T47D (cell line): ENCODE measurements at regions not wholly inside any gene's neighbourhood (a gene's known extent, or its start where the extent isn't known, plus 50 kb on each side); places are given as distances from the start of the nearest gene placed in this dataset.
"Not testable (repeated sequence)": the region's sequence is repeated elsewhere in the genome, so short reads cannot be mapped to it uniquely, and the experiment has no call there.

Experiments used
- DNase-seq, 2 experiments: peaks; one replicate each; pipeline versions ENCODE4 v3.0.0 to v3.0.0-alpha.2; 2011 to 2012; ENCODE audit warnings: low read depth in 1 of 2, low spot score in 1 of 2
- JUND ChIP-seq: IDR thresholded peaks from 2 replicates; pipeline ENCODE4 v1.6.1; 2012; ENCODE audit warnings: low read depth
- in situ Hi-C: cut with HindIII; loops from 2 replicates; pipeline ENCODE4 v1.10.0; 2016; ENCODE audit warnings: low sequenced_read_pairs, low pct_unique_long_range_greater_than_20kb

GRCh38 chr3:164375995-164376394, 702.3 kb downstream of the SI start:
- no peak for TF ChIP-seq JUND
- in situ Hi-C loops = no loop called here
- peak in 1 of 2 experiments; percentile 52 for DNase-seq

- in situ Hi-C loops = no loop called here
- DNase-seq = no peak
- no peak for TF ChIP-seq JUND
These were observed 702.8 kb downstream of the SI start for GRCh38 chr3:164375538-164375937.

GRCh38 chr3:164371681-164372080, 706.6 kb downstream of the SI start:
- no peak for TF ChIP-seq JUND
- no peak for DNase-seq
- in situ Hi-C loops = no loop called here

- in situ Hi-C loops = no loop called here
- no peak for TF ChIP-seq JUND
- no peak for DNase-seq
These were observed 707.3 kb downstream of the SI start for GRCh38 chr3:164370970-164371369.

- TF ChIP-seq JUND = no peak
- no peak for DNase-seq
- in situ Hi-C loops = no loop called here
These were observed 713.1 kb downstream of the SI start for GRCh38 chr3:164365242-164365641.

- in situ Hi-C loops = no loop called here
- no peak for TF ChIP-seq JUND
These were observed 714.2 kb downstream of the SI start for GRCh38 chr3:164364111-164364510.

GRCh38 chr3:164360738-164361406, 717.4 kb downstream of the SI start:
- in situ Hi-C loops = no loop called here
- no peak for TF ChIP-seq JUND
- peak in 1 of 2 experiments; percentile 41 for DNase-seq

More at GRCh38 chr3:164364111-164364510, 714.2 kb downstream of the SI start:
- DNase-seq = no peak

GRCh38 chr3:164360078-164360578, 718.2 kb downstream of the SI start:
- in situ Hi-C loops = no loop called here
- DNase-seq = peak in 1 of 2 experiments; percentile 41
- no peak for TF ChIP-seq JUND

GRCh38 chr3:164352991-164353390, 725.3 kb downstream of the SI start:
- no peak for DNase-seq
- TF ChIP-seq JUND = no peak
- in situ Hi-C loops = no loop called here

GRCh38 chr3:164351131-164351530, 727.2 kb downstream of the SI start:
- DNase-seq = no peak
- TF ChIP-seq JUND = no peak
- in situ Hi-C loops = no loop called here

- in situ Hi-C loops, DNase-seq: not testable (repeated sequence)
These were observed 736.1 kb downstream of the SI start for GRCh38 chr3:164342206-164342605.

- DNase-seq = no peak
- no peak for TF ChIP-seq JUND
- in situ Hi-C loops = no loop called here
These were observed 737.2 kb downstream of the SI start for GRCh38 chr3:164341086-164341485.

- no peak for TF ChIP-seq JUND
- in situ Hi-C loops = no loop called here
- no peak for DNase-seq
These were observed 738.0 kb downstream of the SI start for GRCh38 chr3:164340273-164340672.
